ENCODE measurements at regions not wholly inside any gene's neighbourhood (a gene's known extent, or its start where the extent isn't known, plus 50 kb on each side); places are given as distances from the start of the nearest gene placed in this dataset.

GRCh38 chr6:14634072-14634471 lies 516.5 kb downstream of the CD83 start:
- H3K27ac Mint-ChIP-seq, result no peak overlapping the region
- no peak overlapping the region for H3K4me3 Mint-ChIP-seq (ENCODE audit: low read depth)
- TF ChIP-seq CTCF (IDR thresholded peaks at IDR 0.05; ENCODE audit: unreplicated experiment), result no peak
- H3K27me3 Mint-ChIP-seq, result peaks cover 19% of the 10 kb centered on the region
- H3K36me3 Mint-ChIP-seq (ENCODE audit: insufficient read depth), result no peaks in the 10 kb centered on the region
- no peaks in the 10 kb centered on the region for H3K9me3 Mint-ChIP-seq (ENCODE audit: low read depth)
- H3K4me1 Mint-ChIP-seq (ENCODE audit: low read depth), result peaks cover 16% of the 10 kb centered on the region
- no peak for DNase-seq (ENCODE audit: low spot score, unreplicated experiment)

- no peak for TF ChIP-seq CTCF (IDR thresholded peaks at IDR 0.05; ENCODE audit: unreplicated experiment)
- Mint-ChIP-seq H3K4me3 (ENCODE audit: low read depth) (no peak overlapping the region), H3K9me3 (ENCODE audit: low read depth) (no peaks in the 10 kb centered on the region), H3K4me1 (ENCODE audit: low read depth) (peaks cover 20% of the 10 kb centered on the region), H3K27ac (peak overlapping the region; percentile 51), H3K27me3 (peaks cover 15% of the 10 kb centered on the region), H3K36me3 (ENCODE audit: insufficient read depth) (no peaks in the 10 kb centered on the region)
- DNase-seq (ENCODE audit: low spot score, unreplicated experiment), result no peak
These were observed 517.6 kb downstream of the CD83 start for GRCh38 chr6:14635195-14635594.

GRCh38 chr6:14635934-14636591 lies 518.5 kb downstream of the CD83 start:
- H3K27ac Mint-ChIP-seq, result no peak overlapping the region
- no peaks in the 10 kb centered on the region for H3K36me3 Mint-ChIP-seq (ENCODE audit: insufficient read depth)
- no peak for DNase-seq (ENCODE audit: low spot score, unreplicated experiment)
- H3K9me3 Mint-ChIP-seq (ENCODE audit: low read depth), result no peaks in the 10 kb centered on the region
- peaks cover 16% of the 10 kb centered on the region for H3K27me3 Mint-ChIP-seq
- H3K4me1 Mint-ChIP-seq (ENCODE audit: low read depth), result peaks cover 28% of the 10 kb centered on the region
- no peak for TF ChIP-seq CTCF (IDR thresholded peaks at IDR 0.05; ENCODE audit: unreplicated experiment)
- H3K4me3 Mint-ChIP-seq (ENCODE audit: low read depth), result no peak overlapping the region

GRCh38 chr6:14638435-14638905 lies 520.9 kb downstream of the CD83 start:
- Mint-ChIP-seq H3K27me3 (peaks cover 13% of the 10 kb centered on the region), H3K9me3 (ENCODE audit: low read depth) (no peaks in the 10 kb centered on the region), H3K4me1 (ENCODE audit: low read depth) (peaks cover 32% of the 10 kb centered on the region), H3K36me3 (ENCODE audit: insufficient read depth) (no peaks in the 10 kb centered on the region), H3K4me3 (ENCODE audit: low read depth) (no peak overlapping the region), H3K27ac (peak overlapping the region; percentile 3)
- DNase-seq (ENCODE audit: low spot score, unreplicated experiment), result no peak
- TF ChIP-seq CTCF (IDR thresholded peaks at IDR 0.05; ENCODE audit: unreplicated experiment), result no peak

GRCh38 chr6:14638906-14639761 lies 521.6 kb downstream of the CD83 start:
- no peak for DNase-seq (ENCODE audit: low spot score, unreplicated experiment)
- H3K9me3 Mint-ChIP-seq (ENCODE audit: low read depth), result no peaks in the 10 kb centered on the region
- no peak for TF ChIP-seq CTCF (IDR thresholded peaks at IDR 0.05; ENCODE audit: unreplicated experiment)

More at GRCh38 chr6:14638906-14639761, 521.6 kb downstream of the CD83 start:
- peaks cover 28% of the 10 kb centered on the region for H3K4me1 Mint-ChIP-seq (ENCODE audit: low read depth)
- H3K27ac Mint-ChIP-seq, result peak overlapping the region; percentile 3
- H3K27me3 Mint-ChIP-seq, result peaks cover 8% of the 10 kb centered on the region
- no peak overlapping the region for H3K4me3 Mint-ChIP-seq (ENCODE audit: low read depth)
- no peaks in the 10 kb centered on the region for H3K36me3 Mint-ChIP-seq (ENCODE audit: insufficient read depth)

Data from progenitor cell of endocrine pancreas (in vitro differentiated cells).